HG02870 (cell line): ENCODE measurements at regions not wholly inside any gene's neighbourhood (a gene's known extent, or its start where the extent isn't known, plus 50 kb on each side); places are given as distances from the start of the nearest gene placed in this dataset.
"Not testable (repeated sequence)": the region's sequence is repeated elsewhere in the genome, so short reads cannot be mapped to it uniquely, and the experiment has no call there.

Experiments used
- ATAC-seq: cut with Tn5 transposase; IDR thresholded peaks from one replicate; pipeline ENCODE4 v1.9.1; 2021; ENCODE audit warnings: mild to moderate bottlenecking, moderate library complexity; ENCODE audit not compliant: unreplicated experiment

- ATAC-seq, result no peak
These were observed 539.3 kb upstream of the CDH5 start for GRCh38 chr16:65827231-65827630.

GRCh38 chr16:65825191-65825856, 541.2 kb upstream of the CDH5 start:
- no peak for ATAC-seq

GRCh38 chr16:65822148-65822547, 544.3 kb upstream of the CDH5 start:
- no peak for ATAC-seq

GRCh38 chr16:65819136-65819898, 547.2 kb upstream of the CDH5 start:
- no peak for ATAC-seq

- ATAC-seq, result no peak
These were observed 548.7 kb upstream of the CDH5 start for GRCh38 chr16:65817799-65818198.

GRCh38 chr16:65817066-65817465, 549.4 kb upstream of the CDH5 start:
- ATAC-seq, result no peak

- ATAC-seq, result no peak
These were observed 549.9 kb upstream of the CDH5 start for GRCh38 chr16:65816556-65816955.

- no peak for ATAC-seq
These were observed 550.8 kb upstream of the CDH5 start for GRCh38 chr16:65815707-65816106.

GRCh38 chr16:65813879-65814278, 552.6 kb upstream of the CDH5 start:
- not testable (repeated sequence) for ATAC-seq

- no peak for ATAC-seq
These were observed 556.9 kb upstream of the CDH5 start for GRCh38 chr16:65809627-65810026.

GRCh38 chr16:65808790-65809189, 557.7 kb upstream of the CDH5 start:
- no peak for ATAC-seq

- no peak for ATAC-seq
These were observed 558.6 kb upstream of the CDH5 start for GRCh38 chr16:65807858-65808257.

- ATAC-seq, result not testable (repeated sequence)
These were observed 560.8 kb upstream of the CDH5 start for GRCh38 chr16:65805704-65806103.

GRCh38 chr16:65796481-65796880, 570.0 kb upstream of the CDH5 start:
- no peak for ATAC-seq

GRCh38 chr16:65794973-65795372, 571.5 kb upstream of the CDH5 start:
- no peak for ATAC-seq

GRCh38 chr16:65793781-65794180, 572.7 kb upstream of the CDH5 start:
- ATAC-seq, result no peak

GRCh38 chr16:65790768-65791167, 575.7 kb upstream of the CDH5 start:
- no peak for ATAC-seq

- ATAC-seq, result no peak
These were observed 577.1 kb upstream of the CDH5 start for GRCh38 chr16:65789161-65789945.

- ATAC-seq, result no peak
These were observed 577.9 kb upstream of the CDH5 start for GRCh38 chr16:65788434-65789140.

- ATAC-seq, result no peak
These were observed 578.6 kb upstream of the CDH5 start for GRCh38 chr16:65787921-65788320.

GRCh38 chr16:65786916-65787315, 579.6 kb upstream of the CDH5 start:
- ATAC-seq, result no peak
